ENCODE measurements at regions not wholly inside any gene's neighbourhood (a gene's known extent, or its start where the extent isn't known, plus 50 kb on each side); places are given as distances from the start of the nearest gene placed in this dataset.

DNA sequence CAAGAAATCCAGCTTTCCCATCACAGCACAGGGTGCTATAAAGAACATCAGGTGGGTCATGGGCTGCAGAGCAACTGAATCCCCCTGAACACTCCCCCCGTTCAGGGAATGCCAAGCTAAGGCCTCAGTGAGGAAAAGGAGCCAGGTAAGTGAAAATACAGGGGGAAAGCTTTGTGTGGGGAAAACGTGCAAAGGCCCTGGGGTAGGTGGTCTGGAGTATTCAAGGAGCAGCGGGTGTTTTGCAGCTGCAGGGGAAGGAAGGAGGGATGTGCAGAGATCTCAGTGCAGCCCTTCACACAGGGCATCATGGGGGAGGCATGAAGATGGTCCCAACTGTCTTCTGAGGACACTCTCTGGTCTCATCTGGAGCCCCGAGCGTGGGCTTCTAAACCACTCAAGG, 119.2 kb downstream of the ETS2 start:
- TF ChIP-seq EZH2 (IDR thresholded peaks at IDR 0.05; ENCODE audit: borderline replicate concordance, control insufficient read depth, low read depth, low read length) = no peak
- TF ChIP-seq POLR2A (IDR thresholded peaks at IDR 0.05; ENCODE audit: low read depth, low read length) = no peak
- no peak for TF ChIP-seq CREB1 (IDR thresholded peaks at IDR 0.05; ENCODE audit: low read depth)
- TF ChIP-seq, protein P1, sequence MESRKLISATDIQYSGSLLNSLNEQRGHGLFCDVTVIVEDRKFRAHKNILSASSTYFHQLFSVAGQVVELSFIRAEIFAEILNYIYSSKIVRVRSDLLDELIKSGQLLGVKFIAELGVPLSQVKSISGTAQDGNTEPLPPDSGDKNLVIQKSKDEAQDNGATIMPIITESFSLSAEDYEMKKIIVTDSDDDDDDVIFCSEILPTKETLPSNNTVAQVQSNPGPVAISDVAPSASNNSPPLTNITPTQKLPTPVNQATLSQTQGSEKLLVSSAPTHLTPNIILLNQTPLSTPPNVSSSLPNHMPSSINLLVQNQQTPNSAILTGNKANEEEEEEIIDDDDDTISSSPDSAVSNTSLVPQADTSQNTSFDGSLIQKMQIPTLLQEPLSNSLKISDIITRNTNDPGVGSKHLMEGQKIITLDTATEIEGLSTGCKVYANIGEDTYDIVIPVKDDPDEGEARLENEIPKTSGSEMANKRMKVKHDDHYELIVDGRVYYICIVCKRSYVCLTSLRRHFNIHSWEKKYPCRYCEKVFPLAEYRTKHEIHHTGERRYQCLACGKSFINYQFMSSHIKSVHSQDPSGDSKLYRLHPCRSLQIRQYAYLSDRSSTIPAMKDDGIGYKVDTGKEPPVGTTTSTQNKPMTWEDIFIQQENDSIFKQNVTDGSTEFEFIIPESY (IDR thresholded peaks at IDR 0.05) = no peak
- TF ChIP-seq, protein P2, sequence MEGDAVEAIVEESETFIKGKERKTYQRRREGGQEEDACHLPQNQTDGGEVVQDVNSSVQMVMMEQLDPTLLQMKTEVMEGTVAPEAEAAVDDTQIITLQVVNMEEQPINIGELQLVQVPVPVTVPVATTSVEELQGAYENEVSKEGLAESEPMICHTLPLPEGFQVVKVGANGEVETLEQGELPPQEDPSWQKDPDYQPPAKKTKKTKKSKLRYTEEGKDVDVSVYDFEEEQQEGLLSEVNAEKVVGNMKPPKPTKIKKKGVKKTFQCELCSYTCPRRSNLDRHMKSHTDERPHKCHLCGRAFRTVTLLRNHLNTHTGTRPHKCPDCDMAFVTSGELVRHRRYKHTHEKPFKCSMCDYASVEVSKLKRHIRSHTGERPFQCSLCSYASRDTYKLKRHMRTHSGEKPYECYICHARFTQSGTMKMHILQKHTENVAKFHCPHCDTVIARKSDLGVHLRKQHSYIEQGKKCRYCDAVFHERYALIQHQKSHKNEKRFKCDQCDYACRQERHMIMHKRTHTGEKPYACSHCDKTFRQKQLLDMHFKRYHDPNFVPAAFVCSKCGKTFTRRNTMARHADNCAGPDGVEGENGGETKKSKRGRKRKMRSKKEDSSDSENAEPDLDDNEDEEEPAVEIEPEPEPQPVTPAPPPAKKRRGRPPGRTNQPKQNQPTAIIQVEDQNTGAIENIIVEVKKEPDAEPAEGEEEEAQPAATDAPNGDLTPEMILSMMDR (IDR thresholded peaks at IDR 0.05 in 2 of 3, conservative IDR thresholded peaks at IDR 0.05 in 1 of 3; ENCODE audit: control insufficient read depth in 2 of 3, extremely low read depth in 1 of 3, insufficient read depth in 1 of 3, low read depth in 3 of 3, low read length in 3 of 3) = no peak
- no peak for TF ChIP-seq EGR1 (IDR thresholded peaks at IDR 0.05; ENCODE audit: borderline replicate concordance in 1 of 2, low read depth in 2 of 2, low read length in 2 of 2)
- no peak for TF ChIP-seq ATF7 (IDR thresholded peaks at IDR 0.05; ENCODE audit: low read depth)
- no peak for TF ChIP-seq IRF4 (IDR thresholded peaks at IDR 0.05; ENCODE audit: low read depth, low read length)
- no peak for TF ChIP-seq RAD21 (IDR thresholded peaks at IDR 0.05; ENCODE audit: insufficient read depth, low read depth, low read length)
- no peak for TF ChIP-seq EP300 (IDR thresholded peaks at IDR 0.05; ENCODE audit: borderline replicate concordance in 1 of 2, control insufficient read depth in 1 of 2, low read depth in 2 of 2, low read length in 2 of 2)
- no peak for TF ChIP-seq SMC3 (IDR thresholded peaks at IDR 0.05; ENCODE audit: borderline replicate concordance, low read length)
- TF ChIP-seq NFYB (IDR thresholded peaks at IDR 0.05; ENCODE audit: insufficient read depth, low read depth, low read length) = no peak
- TF ChIP-seq ETV6 (conservative IDR thresholded peaks at IDR 0.05 in 1 of 2, IDR thresholded peaks at IDR 0.05 in 1 of 2; ENCODE audit: borderline replicate concordance in 1 of 2, low read depth in 1 of 2) = no peak
- no peak for TF ChIP-seq MAX (IDR thresholded peaks at IDR 0.05; ENCODE audit: low read depth, low read length)

All from GM12878 (cell line).